ENCODE measurements at regions not wholly inside any gene's neighbourhood (a gene's known extent, or its start where the extent isn't known, plus 50 kb on each side); places are given as distances from the start of the nearest gene placed in this dataset.

DNA sequence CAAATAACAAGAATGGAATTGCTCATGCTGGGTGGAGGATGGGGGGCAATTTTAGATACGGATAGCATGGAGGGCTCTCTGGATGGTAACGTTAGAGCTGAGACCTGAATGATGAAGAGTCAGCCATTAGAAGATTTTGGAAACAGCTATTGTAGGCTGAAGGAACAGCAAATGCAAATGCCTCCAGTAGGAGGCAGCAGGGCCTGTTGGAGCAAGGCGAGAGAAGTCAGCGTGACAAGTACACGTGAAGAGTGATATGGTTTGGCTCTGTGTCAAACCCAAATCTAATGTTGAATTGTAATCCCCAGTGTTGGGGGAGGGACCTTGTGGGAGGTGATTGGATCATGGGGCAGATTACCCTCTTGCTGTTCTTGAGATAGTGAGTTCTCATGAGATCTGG, 59.3 kb upstream of the SOD3 start:
- TF ChIP-seq TAF1 (IDR thresholded peaks at IDR 0.05; ENCODE audit: borderline replicate concordance, insufficient read depth, low read length), result no peak
- TF ChIP-seq, protein P1, sequence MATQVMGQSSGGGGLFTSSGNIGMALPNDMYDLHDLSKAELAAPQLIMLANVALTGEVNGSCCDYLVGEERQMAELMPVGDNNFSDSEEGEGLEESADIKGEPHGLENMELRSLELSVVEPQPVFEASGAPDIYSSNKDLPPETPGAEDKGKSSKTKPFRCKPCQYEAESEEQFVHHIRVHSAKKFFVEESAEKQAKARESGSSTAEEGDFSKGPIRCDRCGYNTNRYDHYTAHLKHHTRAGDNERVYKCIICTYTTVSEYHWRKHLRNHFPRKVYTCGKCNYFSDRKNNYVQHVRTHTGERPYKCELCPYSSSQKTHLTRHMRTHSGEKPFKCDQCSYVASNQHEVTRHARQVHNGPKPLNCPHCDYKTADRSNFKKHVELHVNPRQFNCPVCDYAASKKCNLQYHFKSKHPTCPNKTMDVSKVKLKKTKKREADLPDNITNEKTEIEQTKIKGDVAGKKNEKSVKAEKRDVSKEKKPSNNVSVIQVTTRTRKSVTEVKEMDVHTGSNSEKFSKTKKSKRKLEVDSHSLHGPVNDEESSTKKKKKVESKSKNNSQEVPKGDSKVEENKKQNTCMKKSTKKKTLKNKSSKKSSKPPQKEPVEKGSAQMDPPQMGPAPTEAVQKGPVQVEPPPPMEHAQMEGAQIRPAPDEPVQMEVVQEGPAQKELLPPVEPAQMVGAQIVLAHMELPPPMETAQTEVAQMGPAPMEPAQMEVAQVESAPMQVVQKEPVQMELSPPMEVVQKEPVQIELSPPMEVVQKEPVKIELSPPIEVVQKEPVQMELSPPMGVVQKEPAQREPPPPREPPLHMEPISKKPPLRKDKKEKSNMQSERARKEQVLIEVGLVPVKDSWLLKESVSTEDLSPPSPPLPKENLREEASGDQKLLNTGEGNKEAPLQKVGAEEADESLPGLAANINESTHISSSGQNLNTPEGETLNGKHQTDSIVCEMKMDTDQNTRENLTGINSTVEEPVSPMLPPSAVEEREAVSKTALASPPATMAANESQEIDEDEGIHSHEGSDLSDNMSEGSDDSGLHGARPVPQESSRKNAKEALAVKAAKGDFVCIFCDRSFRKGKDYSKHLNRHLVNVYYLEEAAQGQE (IDR thresholded peaks at IDR 0.05; ENCODE audit: insufficient read depth in 1 of 2, low read depth in 2 of 2, low read length in 2 of 2), result no peak

All from PFSK-1 (cell line).